ENCODE measurements at regions not wholly inside any gene's neighbourhood (a gene's known extent, or its start where the extent isn't known, plus 50 kb on each side); places are given as distances from the start of the nearest gene placed in this dataset.

- TF ChIP-seq CTCF (IDR thresholded peaks at IDR 0.05) (no peak), POLR2A (IDR thresholded peaks at IDR 0.05) (no peak)
Measured at GRCh38 chr3:106036696-106037095, 167.9 kb upstream of the CBLB start.

Measured in body of pancreas (tissue), 4 donors.